ENCODE measurements at regions not wholly inside any gene's neighbourhood (a gene's known extent, or its start where the extent isn't known, plus 50 kb on each side); places are given as distances from the start of the nearest gene placed in this dataset.

GRCh38 chr11:98495016-98495415 is 525.7 kb upstream of the CNTN5 start:
- Histone ChIP-seq H3K9me1 (ENCODE audit: insufficient read depth, low read length) (no peaks in the 10 kb centered on the region), H2BK5ac (ENCODE audit: low read depth, low read length, poor library complexity, severe bottlenecking) (no peak overlapping the region), H2AK9ac (replicated peaks; ENCODE audit: low read depth, low read length, poor library complexity) (no peak overlapping the region), H2AK5ac (ENCODE audit: low read depth, low read length) (no peak overlapping the region), H2BK15ac (ENCODE audit: low read depth, low read length) (no peak overlapping the region), H3K4me3 (ENCODE audit: insufficient read depth, low read depth, low read length) (no peak overlapping the region), H3K4ac (ENCODE audit: low read depth, low read length) (no peak overlapping the region), H3K79me1 (ENCODE audit: low read depth in 1 of 2, low read length in 2 of 2) (no peaks in the 10 kb centered on the region), H2BK120ac (ENCODE audit: low read depth, low read length) (no peak overlapping the region), H3K9ac (ENCODE audit: low read depth, low read length) (no peak overlapping the region), H3K18ac (ENCODE audit: low read depth, low read length) (no peak overlapping the region), H3K36me3 (ENCODE audit: control insufficient read depth, insufficient read depth, low read length) (no peaks in the 10 kb centered on the region), H4K20me1 (ENCODE audit: insufficient read depth, low read length) (no peaks in the 10 kb centered on the region), H3K23ac (ENCODE audit: low read depth, low read length) (no peak overlapping the region), H2AFZ (replicated peaks; ENCODE audit: low read length, poor library complexity) (no peak overlapping the region), H3K4me2 (ENCODE audit: low read depth, low read length) (no peak overlapping the region), H3K9me3 (ENCODE audit: control insufficient read depth, insufficient read depth, low read length) (peaks cover 1% of the 10 kb centered on the region; the same call in 1 of the 2 replicates), H3K4me1 (ENCODE audit: control insufficient read depth, insufficient read depth, low read length) (no peaks in the 10 kb centered on the region), H3K14ac (replicated peaks; ENCODE audit: low read depth, low read length) (no peak overlapping the region), H3K27me3 (ENCODE audit: control insufficient read depth, insufficient read depth, low read length) (no peaks in the 10 kb centered on the region), H2BK20ac (ENCODE audit: low read depth, low read length) (no peak overlapping the region), H4K8ac (ENCODE audit: low read depth in 2 of 2, low read length in 2 of 2) (no peak overlapping the region), H4K5ac (ENCODE audit: low read depth, low read length) (no peak overlapping the region), H4K91ac (ENCODE audit: insufficient read depth, low read depth, low read length) (no peak overlapping the region), H3K56ac (ENCODE audit: extremely low read depth, insufficient read depth, low read length) (no peak overlapping the region), H3K27ac (ENCODE audit: insufficient read depth, low read length) (no peak overlapping the region)
- DNase-seq (no peak), ATAC-seq (ENCODE audit: low read depth) (no peak)
- ChIA-PET CTCF (no interaction called here), POLR2A (ENCODE audit: unreplicated experiment) (no interaction called here)
- in situ Hi-C loops (cut with MboI; ENCODE audit: low sequenced_read_pairs) (no loop called here), dilution Hi-C loops (cut with HindIII; ENCODE audit: low sequenced_read_pairs, unreplicated experiment) (no loop called here), intact Hi-C loops (cut with micrococcal nuclease) (no loop called here)
- WGBS, 2 experiments (ENCODE audit: extremely low coverage in 2 of 2, insufficient read length in 1 of 2) = no CpG with 5 or more reads among the region's 2 CpGs
- BruUV-seq (replicated peaks) = no TSS peak
- TF ChIP-seq MAZ (IDR thresholded peaks at IDR 0.05; ENCODE audit: borderline replicate concordance, low read depth, low read length) = no peak
- no peak for TF ChIP-seq NFE2L2 (IDR thresholded peaks at IDR 0.05; ENCODE audit: low read depth, low read length)
- TF ChIP-seq POLR2A (IDR thresholded peaks at IDR 0.05; ENCODE audit: low read depth, low read length) = no peak
- no peak for TF ChIP-seq CHD1 (IDR thresholded peaks at IDR 0.05; ENCODE audit: low read depth, low read length)
- TF ChIP-seq, protein P1, sequence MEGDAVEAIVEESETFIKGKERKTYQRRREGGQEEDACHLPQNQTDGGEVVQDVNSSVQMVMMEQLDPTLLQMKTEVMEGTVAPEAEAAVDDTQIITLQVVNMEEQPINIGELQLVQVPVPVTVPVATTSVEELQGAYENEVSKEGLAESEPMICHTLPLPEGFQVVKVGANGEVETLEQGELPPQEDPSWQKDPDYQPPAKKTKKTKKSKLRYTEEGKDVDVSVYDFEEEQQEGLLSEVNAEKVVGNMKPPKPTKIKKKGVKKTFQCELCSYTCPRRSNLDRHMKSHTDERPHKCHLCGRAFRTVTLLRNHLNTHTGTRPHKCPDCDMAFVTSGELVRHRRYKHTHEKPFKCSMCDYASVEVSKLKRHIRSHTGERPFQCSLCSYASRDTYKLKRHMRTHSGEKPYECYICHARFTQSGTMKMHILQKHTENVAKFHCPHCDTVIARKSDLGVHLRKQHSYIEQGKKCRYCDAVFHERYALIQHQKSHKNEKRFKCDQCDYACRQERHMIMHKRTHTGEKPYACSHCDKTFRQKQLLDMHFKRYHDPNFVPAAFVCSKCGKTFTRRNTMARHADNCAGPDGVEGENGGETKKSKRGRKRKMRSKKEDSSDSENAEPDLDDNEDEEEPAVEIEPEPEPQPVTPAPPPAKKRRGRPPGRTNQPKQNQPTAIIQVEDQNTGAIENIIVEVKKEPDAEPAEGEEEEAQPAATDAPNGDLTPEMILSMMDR (conservative IDR thresholded peaks at IDR 0.05; ENCODE audit: low read depth, low read length) = no peak
- TF ChIP-seq RCOR1 (IDR thresholded peaks at IDR 0.05; ENCODE audit: insufficient replicate concordance, low read length) = no peak
- no peak for TF ChIP-seq FOS (IDR thresholded peaks at IDR 0.05; ENCODE audit: low read depth, low read length)
- TF ChIP-seq, protein P2, sequence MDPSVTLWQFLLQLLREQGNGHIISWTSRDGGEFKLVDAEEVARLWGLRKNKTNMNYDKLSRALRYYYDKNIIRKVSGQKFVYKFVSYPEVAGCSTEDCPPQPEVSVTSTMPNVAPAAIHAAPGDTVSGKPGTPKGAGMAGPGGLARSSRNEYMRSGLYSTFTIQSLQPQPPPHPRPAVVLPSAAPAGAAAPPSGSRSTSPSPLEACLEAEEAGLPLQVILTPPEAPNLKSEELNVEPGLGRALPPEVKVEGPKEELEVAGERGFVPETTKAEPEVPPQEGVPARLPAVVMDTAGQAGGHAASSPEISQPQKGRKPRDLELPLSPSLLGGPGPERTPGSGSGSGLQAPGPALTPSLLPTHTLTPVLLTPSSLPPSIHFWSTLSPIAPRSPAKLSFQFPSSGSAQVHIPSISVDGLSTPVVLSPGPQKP (IDR thresholded peaks at IDR 0.05; ENCODE audit: borderline replicate concordance, low read depth, low read length) = no peak
- no peak for TF ChIP-seq RAD21 (IDR thresholded peaks at IDR 0.05; ENCODE audit: low read length)
- TF ChIP-seq RFX5 (IDR thresholded peaks at IDR 0.05; ENCODE audit: low read depth, low read length) = no peak
- TF ChIP-seq BHLHE40 (IDR thresholded peaks at IDR 0.05; ENCODE audit: low read depth, low read length) = no peak
- no peak for TF ChIP-seq USF2 (IDR thresholded peaks at IDR 0.05; ENCODE audit: low read depth, low read length)
- no peak for TF ChIP-seq CEBPB (IDR thresholded peaks at IDR 0.05; ENCODE audit: low read depth, low read length)
- TF ChIP-seq MAFK (IDR thresholded peaks at IDR 0.05; ENCODE audit: low read depth, low read length) = no peak
- no peak for TF ChIP-seq MXI1 (IDR thresholded peaks at IDR 0.05; ENCODE audit: borderline replicate concordance, low read depth, low read length)
- TF ChIP-seq SMC3 (IDR thresholded peaks at IDR 0.05; ENCODE audit: low read depth, low read length) = no peak

Data from IMR-90 (cell line).